Left renal pelvis (tissue), 4 donors: ENCODE measurements at regions not wholly inside any gene's neighbourhood (a gene's known extent, or its start where the extent isn't known, plus 50 kb on each side); places are given as distances from the start of the nearest gene placed in this dataset.
"Not testable (repeated sequence)": the region's sequence is repeated elsewhere in the genome, so short reads cannot be mapped to it uniquely, and the experiment has no call there.

Experiments
- DNase-seq, 4 donors: peaks; one replicate each; pipeline ENCODE4 v3.0.0-alpha.2; 2013; ENCODE audit warnings: low read depth in 4 of 4, low spot score in 3 of 4

DNA sequence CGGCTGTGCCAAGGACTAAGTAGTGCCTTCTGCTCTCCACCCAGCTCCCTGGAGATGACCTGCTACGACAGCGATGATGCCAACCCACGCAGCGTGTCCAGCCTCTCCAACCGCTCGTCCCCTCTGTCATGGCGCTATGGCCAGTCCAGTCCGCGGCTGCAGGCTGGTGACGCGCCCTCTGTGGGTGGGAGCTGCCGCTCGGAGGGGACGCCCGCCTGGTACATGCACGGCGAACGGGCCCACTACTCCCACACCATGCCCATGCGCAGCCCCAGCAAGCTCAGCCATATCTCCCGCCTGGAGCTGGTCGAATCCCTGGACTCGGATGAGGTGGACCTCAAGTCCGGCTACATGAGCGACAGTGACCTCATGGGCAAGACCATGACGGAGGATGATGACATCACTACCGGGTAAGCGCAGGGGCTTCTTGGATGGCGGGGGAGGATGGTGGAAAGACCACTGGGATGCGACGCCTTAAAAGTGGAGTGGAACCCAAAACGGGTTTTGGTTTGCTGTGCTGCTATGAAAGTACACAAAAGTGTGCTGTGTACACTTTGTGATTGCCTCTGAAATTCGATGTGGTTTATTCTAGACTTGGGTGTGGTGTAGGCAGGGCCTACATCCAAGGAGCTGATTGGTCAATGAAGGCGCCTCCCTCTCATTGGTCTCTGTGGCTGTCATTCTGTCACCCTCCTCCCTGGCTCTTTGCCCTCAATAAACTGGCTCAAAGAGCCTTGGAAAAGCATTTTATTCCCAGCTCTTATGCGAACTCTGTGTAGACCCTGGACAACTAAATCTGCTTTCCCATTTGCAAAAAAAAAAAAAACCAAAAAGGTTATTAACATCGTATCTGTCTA is 110.4 kb upstream of the IPO9 start:
- DNase-seq: no peak

- DNase-seq: peak in 2 of 4 donors; percentile 65 to 68
Measured at GRCh38 chr1:201719812-201720521, 109.0 kb upstream of the IPO9 start.

GRCh38 chr1:201720522-201720844 is 108.5 kb upstream of the IPO9 start:
- DNase-seq: no peak

- no peak for DNase-seq
Measured at GRCh38 chr1:201721082-201722049, 107.6 kb upstream of the IPO9 start.

GRCh38 chr1:201724039-201724765 is 104.8 kb upstream of the IPO9 start:
- no peak for DNase-seq

GRCh38 chr1:201724766-201725118 is 104.2 kb upstream of the IPO9 start:
- DNase-seq: peak in 1 of 4 donors; percentile 65

GRCh38 chr1:201726700-201727099 is 102.3 kb upstream of the IPO9 start:
- DNase-seq: no peak

DNA sequence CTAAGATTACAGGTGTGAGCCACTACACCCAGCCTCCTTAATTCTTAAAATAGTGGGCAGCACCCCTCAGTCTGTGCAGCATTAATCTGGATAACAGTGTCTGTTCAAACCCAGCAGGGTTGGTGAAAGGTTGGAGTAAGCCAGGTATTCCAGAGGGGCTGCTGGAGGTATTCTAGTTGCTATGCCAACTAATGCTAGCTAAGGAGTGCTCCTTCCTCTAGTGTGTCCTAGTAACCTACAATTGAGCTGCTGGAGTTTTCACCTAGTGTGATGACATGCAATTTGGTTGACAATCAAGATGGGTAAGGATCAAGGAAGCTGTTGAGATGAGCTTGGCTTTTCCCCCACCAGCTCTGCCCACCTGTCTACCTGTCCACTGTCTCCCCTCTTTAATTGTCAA is 100.2 kb upstream of the IPO9 start:
- no peak for DNase-seq

DNA sequence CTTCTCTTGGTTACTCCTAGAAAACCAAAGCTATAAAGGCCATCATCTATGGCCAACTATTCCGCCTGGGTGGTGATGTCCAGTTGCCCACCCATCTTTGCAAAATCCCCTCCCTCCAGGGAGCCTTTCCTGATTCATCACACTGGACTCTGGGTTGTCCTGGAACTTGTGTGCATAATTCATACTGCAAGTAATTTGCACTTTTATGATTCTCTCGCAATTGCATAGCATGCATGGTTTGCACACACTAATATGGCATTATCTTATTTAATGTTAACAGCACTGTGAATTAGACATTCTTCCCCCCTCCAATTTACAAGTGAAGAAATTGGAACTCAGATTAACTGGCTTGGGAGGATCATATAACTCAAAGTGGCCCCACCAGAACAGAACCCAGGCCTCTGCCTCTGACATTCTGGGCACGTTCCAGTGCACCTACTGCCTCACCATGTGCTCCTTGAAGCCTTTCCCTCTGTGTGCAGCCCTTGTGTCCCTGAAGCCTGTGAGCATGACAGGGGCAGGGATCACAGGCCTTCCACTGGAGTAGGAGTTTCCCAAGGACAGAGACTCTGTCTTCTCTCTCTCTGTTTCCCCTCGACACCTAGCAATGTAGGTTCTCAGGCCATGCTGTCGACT is 98.9 kb upstream of the IPO9 start:
- DNase-seq: no peak

- DNase-seq: no peak
Measured at GRCh38 chr1:201730611-201731010, 98.3 kb upstream of the IPO9 start.

GRCh38 chr1:201731142-201731541 is 97.8 kb upstream of the IPO9 start:
- no peak for DNase-seq

DNA sequence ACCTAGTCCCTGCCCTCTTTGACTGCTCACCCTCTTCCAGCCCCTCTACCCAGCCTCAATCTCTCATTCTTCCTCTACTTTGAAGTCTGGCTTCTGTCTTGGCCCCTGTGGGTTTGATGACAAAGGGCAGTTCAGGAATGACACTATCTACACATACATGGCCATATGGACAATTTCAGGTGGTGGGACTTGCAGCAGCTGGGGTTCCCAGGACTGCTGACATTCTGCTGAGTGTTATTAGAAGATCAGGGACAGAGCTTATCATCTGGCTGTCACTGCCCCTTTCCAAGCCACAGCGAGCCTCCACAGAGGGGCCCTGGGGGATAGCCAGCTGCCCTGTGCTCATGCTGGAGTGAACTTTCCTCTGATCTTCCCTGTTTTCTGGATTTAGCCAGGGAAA is 97.4 kb upstream of the IPO9 start:
- no peak for DNase-seq

DNA sequence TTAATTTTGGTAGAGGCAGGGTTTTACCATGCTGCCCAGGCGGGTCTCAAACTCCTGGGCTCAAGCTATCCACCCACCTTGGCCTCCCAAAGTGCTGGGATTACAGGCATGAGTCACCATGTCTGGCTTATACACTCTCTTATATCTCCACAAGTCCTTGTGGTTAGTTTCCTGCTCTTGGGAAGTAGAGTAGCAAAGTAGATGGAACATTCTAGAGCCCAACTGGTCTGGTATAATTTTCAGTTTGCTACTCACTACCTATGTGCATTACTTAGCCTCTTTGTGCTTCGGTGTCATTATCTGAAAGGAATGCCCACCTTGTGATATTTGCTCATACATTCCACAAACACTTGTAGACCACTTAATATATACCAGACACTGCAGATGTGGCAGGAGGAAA is 96.6 kb upstream of the IPO9 start:
- DNase-seq: no peak

- DNase-seq: not testable (repeated sequence)
Measured at GRCh38 chr1:201734221-201734620, 94.7 kb upstream of the IPO9 start.

DNA sequence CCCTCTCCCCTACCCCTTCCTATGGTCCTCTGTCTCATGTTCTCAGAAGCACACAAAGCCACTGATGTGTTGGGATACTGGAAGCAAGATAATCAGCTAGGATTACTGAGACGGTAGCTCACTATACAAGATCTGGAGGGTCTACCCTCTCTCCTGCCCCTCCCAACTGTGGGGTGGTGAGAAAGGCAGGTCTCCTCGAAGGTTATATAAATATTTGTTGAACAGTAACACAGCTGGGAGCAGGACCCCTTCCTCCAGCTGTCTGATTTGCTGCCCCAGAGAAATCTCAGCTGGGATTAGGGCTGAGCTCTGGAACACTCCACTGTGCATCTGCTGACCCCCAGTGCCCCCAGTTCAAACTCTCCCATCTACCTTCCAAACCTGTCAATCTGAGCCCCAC is 94.2 kb upstream of the IPO9 start:
- no peak for DNase-seq

- DNase-seq: no peak
Measured at GRCh38 chr1:201736707-201737320, 92.1 kb upstream of the IPO9 start.

- no peak for DNase-seq
Measured at GRCh38 chr1:201737352-201738060, 91.5 kb upstream of the IPO9 start.

GRCh38 chr1:201739080-201739479 is 89.9 kb upstream of the IPO9 start:
- DNase-seq: no peak

DNA sequence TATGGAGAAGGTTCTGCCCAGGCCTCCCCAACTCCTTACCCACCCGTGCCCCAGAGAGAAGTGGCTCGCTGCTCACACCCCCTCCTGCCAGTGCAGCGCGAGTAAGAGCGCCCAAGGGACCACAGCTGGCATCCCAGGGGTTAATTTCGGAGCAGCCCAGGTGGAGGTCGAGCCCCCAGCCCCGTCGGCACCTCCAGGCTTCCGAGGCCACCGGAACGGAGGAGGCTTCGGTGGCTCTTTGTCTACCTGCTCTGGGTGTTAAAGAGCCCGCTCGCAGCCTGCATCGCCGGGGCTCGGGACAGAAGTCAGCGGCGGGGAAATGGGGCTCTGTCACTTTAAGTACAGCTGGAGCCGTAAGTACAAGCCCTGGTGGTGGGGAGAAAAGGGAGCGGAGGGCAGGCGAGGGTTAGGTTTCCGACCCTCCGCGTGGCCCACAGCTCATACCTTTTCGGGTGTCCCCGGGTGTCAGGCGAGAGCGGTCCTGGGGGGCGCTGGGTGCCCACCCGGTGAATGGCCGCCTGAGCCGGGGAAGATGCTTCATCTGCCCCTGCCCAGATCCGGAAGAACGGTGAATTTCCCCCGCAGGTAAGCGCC is 89.4 kb upstream of the IPO9 start:
- DNase-seq: no peak
